CD4-positive, alpha-beta T cell (primary cell): ENCODE measurements at regions not wholly inside any gene's neighbourhood (a gene's known extent, or its start where the extent isn't known, plus 50 kb on each side); places are given as distances from the start of the nearest gene placed in this dataset.

Experiments used
- ATAC-seq: fragments of 200-7000 bp; cut with Tn5 transposase; one replicate; pipeline ENCODE4 v1.10.0; 2022; ENCODE audit warnings: mild to moderate bottlenecking; ENCODE audit not compliant: poor library complexity
- CTCF ChIA-PET: fragments of 350-600 bp; sonication (Branson Sonifier 250); formaldehyde crosslinking; loops from one replicate; lab custom pipeline; 2021; ENCODE audit warnings: antibody characterized with exemption, inconsistent platforms; lab: Charles Lee
- POLR2A ChIA-PET: fragments of 350-600 bp; sonication (Branson Sonifier 250); formaldehyde crosslinking; loops from one replicate; lab custom pipeline; 2021; ENCODE audit warnings: antibody characterized with exemption, inconsistent platforms; lab: Charles Lee
- DNase-seq, 14 experiments: peaks; one replicate each; pipeline ENCODE4 v3.0.0-alpha.2; 2013 to 2020; ENCODE audit warnings: mixed read lengths in 2 of 14
- H3K27ac ChIP-seq, 2 donors: one replicate each; pipeline versions ENCODE4 v1.5.1 to v1.7.0; 2013; ENCODE audit warnings: low read length in 2 of 2, low read depth in 1 of 2, mild to moderate bottlenecking in 1 of 2
- H3K27me3 ChIP-seq, 2 experiments: 1 replicate in 1 of 2; 2 replicates in 1 of 2; pipeline versions ENCODE4 v1.6.1 to v1.7.0; 2013; ENCODE audit warnings: low read length in 2 of 2, control low read depth in 1 of 2, mild to moderate bottlenecking in 1 of 2, moderate library complexity in 1 of 2; ENCODE audit not compliant: insufficient read depth in 2 of 2, control insufficient read depth in 1 of 2
- H3K36me3 ChIP-seq: one replicate; pipeline ENCODE4 v1.6.1; 2013; ENCODE audit warnings: low read length, control low read depth; ENCODE audit not compliant: insufficient read depth
- H3K4me1 ChIP-seq: one replicate; pipeline ENCODE4 v1.6.1; 2013; ENCODE audit warnings: low read length, control low read depth; ENCODE audit not compliant: insufficient read depth
- H3K4me3 ChIP-seq: one replicate; pipeline ENCODE4 v1.5.1; 2013; ENCODE audit warnings: mild to moderate bottlenecking, low read length, moderate library complexity
- H3K9me3 ChIP-seq, 2 experiments: 1 replicate in 1 of 2; 2 replicates in 1 of 2; pipeline versions ENCODE4 v1.6.1 to v1.7.0; 2013; ENCODE audit warnings: low read length in 2 of 2, mild to moderate bottlenecking in 2 of 2, control low read depth in 1 of 2, moderate library complexity in 1 of 2; ENCODE audit not compliant: control insufficient read depth in 1 of 2, insufficient read depth in 1 of 2
- H3K27ac Mint-ChIP-seq: one replicate; pipeline ENCODE4 v1.8.0; 2020; ENCODE audit warnings: mixed read lengths
- H3K27me3 Mint-ChIP-seq: one replicate; pipeline ENCODE4 v1.8.0; 2021; ENCODE audit warnings: mixed read lengths
- H3K36me3 Mint-ChIP-seq: one replicate; pipeline ENCODE4 v1.8.0; 2021; ENCODE audit warnings: low read depth, mixed read lengths
- H3K4me1 Mint-ChIP-seq: one replicate; pipeline ENCODE4 v1.8.0; 2021; ENCODE audit warnings: low read depth, mixed read lengths
- H3K4me3 Mint-ChIP-seq: one replicate; pipeline ENCODE4 v1.8.0; 2020; ENCODE audit warnings: mild to moderate bottlenecking, mixed read lengths
- H3K9me3 Mint-ChIP-seq: one replicate; pipeline ENCODE4 v1.8.0; 2020; ENCODE audit warnings: mixed read lengths
- CTCF ChIP-seq: fragments of 200-600 bp; IDR thresholded peaks from one replicate; pipeline ENCODE4 v1.8.0; 2022; ENCODE audit warnings: antibody characterized with exemption, mild to moderate bottlenecking
- intact Hi-C, 2 experiments: fragments of 100-400 bp; cut with DNase I in 1 of 2; cut with micrococcal nuclease in 1 of 2; formaldehyde crosslinking; loops; one replicate each; pipeline versions ENCODE4 v1.15.1 to v1.9.0; 2023 to 2025; cut with DNase I, micrococcal nuclease

GRCh38 chr1:38775175-38775845, 84.3 kb downstream of the RRAGC start:
- CTCF ChIA-PET: no interaction called here
- Mint-ChIP-seq H3K36me3 (no peaks in the 10 kb centered on the region), H3K4me3 (no peak overlapping the region), H3K4me1 (no peaks in the 10 kb centered on the region), H3K27me3 (peaks cover 47% of the 10 kb centered on the region), H3K27ac (no peak overlapping the region), H3K9me3 (no peaks in the 10 kb centered on the region)
- H3K4me3 ChIP-seq: no peak overlapping the region
- DNase-seq (no peak), ATAC-seq (no peak)
- peaks cover 2 to 6% of the 10 kb centered on the region in 2 experiments for H3K27me3 ChIP-seq
- no peaks in the 10 kb centered on the region for H3K9me3 ChIP-seq
- H3K36me3 ChIP-seq: no peaks in the 10 kb centered on the region
- TF ChIP-seq CTCF: no peak
- H3K4me1 ChIP-seq: no peaks in the 10 kb centered on the region
- intact Hi-C loops: no loop called here
- POLR2A ChIA-PET: no interaction called here
- no peak overlapping the region for H3K27ac ChIP-seq

GRCh38 chr1:38773483-38773882, 86.1 kb downstream of the RRAGC start:
- TF ChIP-seq CTCF: no peak
- H3K9me3 Mint-ChIP-seq: no peaks in the 10 kb centered on the region
- DNase-seq (no peak), ATAC-seq (no peak)
- no peak overlapping the region for H3K27ac Mint-ChIP-seq
- Histone ChIP-seq H3K27ac (no peak overlapping the region), H3K4me3 (no peak overlapping the region), H3K9me3 (no peaks in the 10 kb centered on the region), H3K27me3 (peaks cover 0 to 2% of the 10 kb centered on the region in 2 experiments), H3K36me3 (no peaks in the 10 kb centered on the region), H3K4me1 (no peaks in the 10 kb centered on the region)
- ChIA-PET CTCF (interaction anchor here (0.6 kb wide), 1 partner anchor 444 kb away, joined by 3 read pairs; no protein-coding TSS in a partner anchor), POLR2A (no interaction called here)
- no peak overlapping the region for H3K4me3 Mint-ChIP-seq
- intact Hi-C loops: no loop called here
- H3K4me1 Mint-ChIP-seq: no peaks in the 10 kb centered on the region
- H3K27me3 Mint-ChIP-seq: peaks cover 37% of the 10 kb centered on the region
- no peaks in the 10 kb centered on the region for H3K36me3 Mint-ChIP-seq

GRCh38 chr1:38772953-38773352, 86.6 kb downstream of the RRAGC start:
- DNase-seq (no peak), ATAC-seq (no peak)
- H3K27me3 Mint-ChIP-seq: peaks cover 36% of the 10 kb centered on the region
- H3K9me3 Mint-ChIP-seq: no peaks in the 10 kb centered on the region
- no peaks in the 10 kb centered on the region for H3K36me3 Mint-ChIP-seq
- H3K36me3 ChIP-seq: no peaks in the 10 kb centered on the region
- no peak overlapping the region for H3K27ac ChIP-seq
- no peaks in the 10 kb centered on the region for H3K4me1 ChIP-seq
- H3K4me3 Mint-ChIP-seq: no peak overlapping the region
- ChIA-PET POLR2A (no interaction called here), CTCF (interaction anchor here (0.6 kb wide), 1 partner anchor 443 kb away, joined by 3 read pairs; no protein-coding TSS in a partner anchor)
- H3K9me3 ChIP-seq: no peaks in the 10 kb centered on the region
- H3K4me3 ChIP-seq: no peak overlapping the region
- intact Hi-C loops: no loop called here
- peaks cover 0 to 2% of the 10 kb centered on the region in 2 experiments for H3K27me3 ChIP-seq
- H3K4me1 Mint-ChIP-seq: no peaks in the 10 kb centered on the region
- H3K27ac Mint-ChIP-seq: no peak overlapping the region
- TF ChIP-seq CTCF: no peak
